ENCODE measurements at regions not wholly inside any gene's neighbourhood (a gene's known extent, or its start where the extent isn't known, plus 50 kb on each side); places are given as distances from the start of the nearest gene placed in this dataset.

DNA sequence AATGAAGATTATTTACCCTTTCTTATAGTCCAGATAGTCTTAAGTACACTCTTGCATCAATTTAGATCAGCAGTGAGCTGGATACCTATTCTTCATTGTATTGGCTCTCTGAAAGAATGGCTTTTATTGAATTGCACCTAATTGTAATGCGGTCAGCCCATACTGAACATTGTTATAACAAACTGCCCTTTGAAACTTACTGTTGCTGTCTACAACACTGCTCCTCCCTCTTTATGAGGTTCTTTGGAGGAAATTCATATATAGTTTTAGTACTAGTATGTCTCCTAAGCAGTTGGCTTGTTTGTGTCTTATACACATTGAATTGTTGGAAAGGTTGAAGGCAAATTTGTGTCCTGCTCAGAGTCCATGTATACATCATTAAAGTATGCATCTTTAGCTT lies 66.5 kb upstream of the UGP2 start:
- Histone ChIP-seq H2AFZ (ENCODE audit: low read depth, low read length) (no peak overlapping the region), H3K27ac (ENCODE audit: low read length) (no peak overlapping the region), H3K4me1 (ENCODE audit: low read length) (no peaks in the 10 kb centered on the region), H3K27me3 (ENCODE audit: low read depth, low read length) (0 out of 2 replicates have a peak, but pooled peaks cover 5% of the 10 kb centered on the region), H3K4me2 (ENCODE audit: low read length) (no peak overlapping the region), H3K79me2 (ENCODE audit: low read length) (no peaks in the 10 kb centered on the region), H3K9ac (ENCODE audit: low read length) (no peak overlapping the region), H3K9me3 (ENCODE audit: insufficient read depth, low read length) (no peaks in the 10 kb centered on the region), H3K36me3 (replicated peaks; ENCODE audit: low read depth, low read length) (no peaks in the 10 kb centered on the region), H4K20me1 (ENCODE audit: insufficient read depth, low read length) (no peaks in the 10 kb centered on the region), H3K4me3 (ENCODE audit: low read length) (no peak overlapping the region)
- TF ChIP-seq EZH2phosphoT487 (IDR thresholded peaks at IDR 0.05; ENCODE audit: low read depth), result no peak
- TF ChIP-seq, protein P1, sequence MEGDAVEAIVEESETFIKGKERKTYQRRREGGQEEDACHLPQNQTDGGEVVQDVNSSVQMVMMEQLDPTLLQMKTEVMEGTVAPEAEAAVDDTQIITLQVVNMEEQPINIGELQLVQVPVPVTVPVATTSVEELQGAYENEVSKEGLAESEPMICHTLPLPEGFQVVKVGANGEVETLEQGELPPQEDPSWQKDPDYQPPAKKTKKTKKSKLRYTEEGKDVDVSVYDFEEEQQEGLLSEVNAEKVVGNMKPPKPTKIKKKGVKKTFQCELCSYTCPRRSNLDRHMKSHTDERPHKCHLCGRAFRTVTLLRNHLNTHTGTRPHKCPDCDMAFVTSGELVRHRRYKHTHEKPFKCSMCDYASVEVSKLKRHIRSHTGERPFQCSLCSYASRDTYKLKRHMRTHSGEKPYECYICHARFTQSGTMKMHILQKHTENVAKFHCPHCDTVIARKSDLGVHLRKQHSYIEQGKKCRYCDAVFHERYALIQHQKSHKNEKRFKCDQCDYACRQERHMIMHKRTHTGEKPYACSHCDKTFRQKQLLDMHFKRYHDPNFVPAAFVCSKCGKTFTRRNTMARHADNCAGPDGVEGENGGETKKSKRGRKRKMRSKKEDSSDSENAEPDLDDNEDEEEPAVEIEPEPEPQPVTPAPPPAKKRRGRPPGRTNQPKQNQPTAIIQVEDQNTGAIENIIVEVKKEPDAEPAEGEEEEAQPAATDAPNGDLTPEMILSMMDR (IDR thresholded peaks at IDR 0.05; ENCODE audit: low read depth, low read length), result no peak

DNA sequence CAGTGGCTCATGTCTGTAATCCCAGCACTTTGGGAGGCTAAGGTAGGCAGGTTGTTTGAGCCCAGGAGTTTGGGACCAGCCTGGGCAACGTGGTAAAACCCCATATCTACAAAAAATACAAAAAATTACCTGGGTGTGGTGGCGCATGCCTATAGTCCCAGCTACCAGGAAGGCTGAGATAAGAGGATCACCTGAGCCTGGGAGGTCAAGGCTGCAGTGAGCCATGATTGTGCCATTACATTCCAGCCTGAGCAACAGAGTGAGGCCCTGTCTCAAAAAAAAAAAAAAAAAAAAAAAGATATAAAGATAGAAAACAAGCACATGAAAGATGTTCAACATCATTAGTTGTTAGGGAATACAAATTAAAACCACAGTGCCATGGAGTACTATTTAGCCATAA lies 65.3 kb upstream of the UGP2 start:
- Histone ChIP-seq H4K20me1 (ENCODE audit: insufficient read depth, low read length) (no peaks in the 10 kb centered on the region), H3K79me2 (ENCODE audit: low read length) (no peaks in the 10 kb centered on the region), H3K4me1 (ENCODE audit: low read length) (no peaks in the 10 kb centered on the region), H2AFZ (ENCODE audit: low read depth, low read length) (no peak overlapping the region), H3K4me2 (ENCODE audit: low read length) (no peak overlapping the region), H3K36me3 (replicated peaks; ENCODE audit: low read depth, low read length) (no peaks in the 10 kb centered on the region), H3K4me3 (ENCODE audit: low read length) (no peak overlapping the region), H3K9me3 (ENCODE audit: insufficient read depth, low read length) (no peaks in the 10 kb centered on the region), H3K9ac (ENCODE audit: low read length) (no peak overlapping the region), H3K27me3 (ENCODE audit: low read depth, low read length) (0 out of 2 replicates have a peak, but pooled peaks cover 5% of the 10 kb centered on the region), H3K27ac (ENCODE audit: low read length) (no peak overlapping the region)
- TF ChIP-seq, protein P1 (IDR thresholded peaks at IDR 0.05; ENCODE audit: low read depth, low read length), result no peak
- no peak for TF ChIP-seq EZH2phosphoT487 (IDR thresholded peaks at IDR 0.05; ENCODE audit: low read depth)

DNA sequence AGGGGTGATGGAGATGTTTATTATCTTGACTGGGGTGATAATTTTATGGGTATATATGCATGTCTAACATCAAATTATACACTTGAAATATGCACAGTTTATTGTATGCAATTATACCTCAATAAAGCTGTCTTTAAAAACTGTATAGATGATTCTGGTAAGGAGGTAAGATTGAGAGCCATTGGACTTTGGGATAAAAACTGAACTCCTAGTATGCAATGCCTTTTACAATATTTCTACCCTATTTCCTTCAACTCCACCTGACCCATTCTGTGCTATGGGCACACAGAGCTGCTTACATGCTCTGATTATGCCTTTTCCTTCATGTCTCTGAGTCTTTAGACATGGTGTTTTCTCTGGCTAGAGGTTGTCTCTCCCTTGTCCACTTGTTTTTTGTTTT lies 63.9 kb upstream of the UGP2 start:
- no peak overlapping the region for H2AFZ ChIP-seq (ENCODE audit: low read depth, low read length)
- H3K27me3 ChIP-seq (ENCODE audit: low read depth, low read length), result peaks cover 5% of the 10 kb centered on the region; the same call in 1 of the 2 replicates
- no peaks in the 10 kb centered on the region for H3K9me3 ChIP-seq (ENCODE audit: insufficient read depth, low read length)
- H3K4me2 ChIP-seq (ENCODE audit: low read length), result no peak overlapping the region
- no peak overlapping the region for H3K4me3 ChIP-seq (ENCODE audit: low read length)
- H3K4me1 ChIP-seq (ENCODE audit: low read length), result no peaks in the 10 kb centered on the region
- no peak for TF ChIP-seq EZH2phosphoT487 (IDR thresholded peaks at IDR 0.05; ENCODE audit: low read depth)
- H3K36me3 ChIP-seq (replicated peaks; ENCODE audit: low read depth, low read length), result no peaks in the 10 kb centered on the region
- H3K9ac ChIP-seq (ENCODE audit: low read length), result no peak overlapping the region
- H4K20me1 ChIP-seq (ENCODE audit: insufficient read depth, low read length), result no peaks in the 10 kb centered on the region
- H3K79me2 ChIP-seq (ENCODE audit: low read length), result no peaks in the 10 kb centered on the region
- no peak overlapping the region for H3K27ac ChIP-seq (ENCODE audit: low read length)

DNA sequence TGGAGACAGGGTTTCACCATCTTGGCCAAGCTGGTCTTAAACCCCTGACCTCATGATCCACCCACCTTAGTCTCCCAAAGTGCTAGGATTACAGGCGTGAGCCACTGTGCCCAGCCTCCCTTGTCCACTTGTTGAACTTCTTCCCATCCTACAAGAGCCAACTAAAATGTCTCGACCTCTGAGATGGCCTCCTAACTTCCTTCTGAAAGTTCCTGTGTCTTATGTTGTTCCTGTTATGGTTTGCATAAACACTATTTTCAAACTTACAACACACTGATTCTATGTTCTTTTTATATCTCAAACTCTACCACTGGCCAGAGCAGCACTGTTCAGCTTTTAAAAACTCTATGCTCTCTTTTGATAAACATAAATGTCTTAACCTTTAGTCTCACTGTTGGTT lies 63.3 kb upstream of the UGP2 start:
- TF ChIP-seq, protein P1 (IDR thresholded peaks at IDR 0.05; ENCODE audit: low read depth, low read length), result no peak
- TF ChIP-seq EZH2phosphoT487 (IDR thresholded peaks at IDR 0.05; ENCODE audit: low read depth), result no peak
- no peak overlapping the region for H3K4me2 ChIP-seq (ENCODE audit: low read length)
- no peaks in the 10 kb centered on the region for H3K9me3 ChIP-seq (ENCODE audit: insufficient read depth, low read length)
- no peaks in the 10 kb centered on the region for H3K4me1 ChIP-seq (ENCODE audit: low read length)
- no peak overlapping the region for H3K9ac ChIP-seq (ENCODE audit: low read length)
- H3K79me2 ChIP-seq (ENCODE audit: low read length), result no peaks in the 10 kb centered on the region
- no peaks in the 10 kb centered on the region for H3K36me3 ChIP-seq (replicated peaks; ENCODE audit: low read depth, low read length)
- no peak overlapping the region for H3K4me3 ChIP-seq (ENCODE audit: low read length)
- no peak overlapping the region for H3K27ac ChIP-seq (ENCODE audit: low read length)
- H3K27me3 ChIP-seq (ENCODE audit: low read depth, low read length), result peaks cover 5% of the 10 kb centered on the region; the same call in 1 of the 2 replicates
- H2AFZ ChIP-seq (ENCODE audit: low read depth, low read length), result no peak overlapping the region
- H4K20me1 ChIP-seq (ENCODE audit: insufficient read depth, low read length), result no peaks in the 10 kb centered on the region

All from OCI-LY3 (cell line).